ENCODE measurements at regions not wholly inside any gene's neighbourhood (a gene's known extent, or its start where the extent isn't known, plus 50 kb on each side); places are given as distances from the start of the nearest gene placed in this dataset.

GRCh38 chr4:123698556-123698955, 302.0 kb downstream of the SPRY1 start:
- no peak for TF ChIP-seq ZNF274 (IDR thresholded peaks at IDR 0.05; ENCODE audit: low read depth, low read length)
- TF ChIP-seq YY1 (IDR thresholded peaks at IDR 0.05; ENCODE audit: insufficient read depth, insufficient read length) = no peak

Measured in NT2/D1 (cell line).